IMR-90 (cell line): ENCODE measurements at regions not wholly inside any gene's neighbourhood (a gene's known extent, or its start where the extent isn't known, plus 50 kb on each side); places are given as distances from the start of the nearest gene placed in this dataset.

Source experiments
- ELK1 ChIP-seq: fragments of 150-350 bp; IDR thresholded peaks from 2 replicates; pipeline ENCODE4 v1.6.1; 2016; ENCODE audit warnings: low read depth, mild to moderate bottlenecking, low read length, moderate library complexity, borderline replicate concordance

GRCh38 chr5:125412561-125413495 is 666.4 kb upstream of the ZNF608 start (continued):
- no peak for TF ChIP-seq ELK1
